IPS DF 4.7 (cell line): ENCODE measurements at regions not wholly inside any gene's neighbourhood (a gene's known extent, or its start where the extent isn't known, plus 50 kb on each side); places are given as distances from the start of the nearest gene placed in this dataset.
"Not testable (repeated sequence)": the region's sequence is repeated elsewhere in the genome, so short reads cannot be mapped to it uniquely, and the experiment has no call there.

Experiments used
- DNase-seq: peaks from one replicate; pipeline ENCODE4 v3.0.0-alpha.2; 2013; ENCODE audit warnings: low spot score; ENCODE audit errors: extremely low read depth

DNA sequence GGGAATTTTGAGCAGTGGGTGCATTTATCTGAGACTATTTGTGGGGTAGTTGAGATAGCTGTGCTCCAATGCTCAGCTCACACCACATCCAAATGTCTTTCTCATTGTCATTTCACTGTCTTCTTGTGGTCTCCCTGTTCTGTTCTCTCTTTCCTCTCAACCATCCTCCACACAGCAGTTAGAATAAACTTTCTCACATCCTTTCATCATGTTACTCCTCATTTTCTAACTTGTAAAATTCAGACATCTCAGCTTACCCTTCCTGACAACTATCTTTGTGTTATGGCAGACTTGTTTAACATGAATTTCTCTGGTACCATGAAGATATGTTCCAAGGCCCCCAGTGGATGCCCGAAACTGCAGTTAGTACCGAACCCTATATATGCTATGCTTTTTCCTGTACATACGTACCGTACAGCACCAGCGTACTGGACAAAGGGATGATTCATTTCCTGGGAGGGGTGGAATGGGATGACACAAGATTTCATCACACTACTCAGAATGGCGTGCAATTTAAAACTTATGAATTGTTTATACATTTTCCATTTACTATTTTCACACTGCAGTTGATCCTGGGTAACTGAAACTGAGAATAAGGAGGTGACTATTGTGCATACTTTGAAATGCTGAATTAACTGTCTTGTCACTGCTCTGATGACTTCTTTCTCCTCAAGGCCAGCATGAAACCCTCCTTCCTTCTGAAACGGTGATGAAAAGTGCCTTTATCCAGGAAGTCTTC is 177.1 kb upstream of the SLC38A2 start:
- no peak for DNase-seq

GRCh38 chr12:46548605-46549071 is 176.1 kb upstream of the SLC38A2 start:
- no peak for DNase-seq

DNA sequence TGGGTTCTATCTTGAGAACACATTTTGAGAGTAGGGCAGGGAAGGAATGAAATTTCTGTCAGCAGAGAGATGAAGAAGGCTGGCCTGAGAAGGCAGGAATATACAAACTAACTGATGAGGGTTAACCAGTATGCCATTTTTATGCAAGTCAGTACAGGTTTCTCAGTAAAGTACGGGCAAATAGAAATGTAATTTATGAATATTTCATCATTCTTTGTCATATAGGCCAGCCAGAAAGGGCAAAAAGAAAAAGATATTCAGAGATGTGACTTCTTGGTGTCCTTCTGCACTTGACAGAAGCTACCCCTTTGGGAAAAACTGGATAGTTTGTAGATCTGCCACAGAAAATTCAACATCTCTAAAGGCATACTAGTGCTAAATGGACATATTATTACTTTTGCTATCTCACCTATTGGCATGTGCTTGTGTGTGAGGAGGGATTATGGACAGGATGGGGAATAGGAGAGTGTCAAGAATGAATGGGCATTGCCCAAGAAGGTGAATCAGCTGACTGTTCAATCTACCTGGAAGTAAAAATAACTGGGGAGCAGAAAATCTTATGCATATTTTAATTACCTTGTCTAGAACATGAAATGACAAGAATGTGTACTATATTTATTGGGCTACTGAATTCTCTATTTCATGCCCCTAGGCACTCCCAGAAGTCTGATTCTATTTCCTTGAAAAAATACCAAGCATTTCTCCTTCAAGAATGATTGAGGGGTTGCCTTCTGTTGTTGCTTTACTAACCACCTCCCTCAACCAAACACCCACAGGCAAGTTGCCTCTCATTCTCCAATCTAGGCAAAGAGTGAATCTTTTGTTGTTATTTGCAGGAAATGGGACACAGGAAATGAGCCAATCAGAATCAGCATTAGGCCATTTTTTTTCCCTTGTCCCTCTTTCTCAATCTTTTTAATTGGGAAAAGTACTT is 175.1 kb upstream of the SLC38A2 start:
- no peak for DNase-seq

DNA sequence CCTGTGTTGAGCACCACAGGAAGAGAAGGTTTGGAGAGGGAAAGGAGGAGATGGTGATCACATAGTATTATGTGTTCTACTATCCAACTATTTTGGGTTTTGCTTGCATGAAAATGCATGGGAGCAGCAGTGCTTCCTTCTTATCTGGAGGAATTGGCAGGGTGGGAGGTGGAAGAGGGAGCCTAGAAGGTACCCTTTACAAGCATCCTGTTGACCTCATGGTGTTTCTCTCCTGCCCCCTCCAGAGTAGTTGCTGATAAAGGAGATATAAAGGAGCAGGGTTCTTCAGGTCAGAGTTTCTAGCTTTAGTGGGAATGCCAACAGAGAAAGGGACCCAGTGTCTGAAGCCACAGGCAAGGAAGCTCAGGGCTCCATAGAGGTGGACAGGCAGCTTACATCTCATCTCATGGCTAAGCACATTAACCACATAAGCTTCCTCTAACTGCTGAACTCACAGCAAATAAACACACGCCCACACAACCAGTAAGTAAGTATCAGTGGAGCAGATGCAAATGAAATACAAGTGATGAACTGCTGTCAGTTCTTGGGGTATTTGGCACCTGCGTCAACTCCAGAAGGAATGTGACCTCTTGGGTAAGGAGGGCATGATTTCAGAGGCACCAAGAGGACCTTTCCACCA is 174.2 kb upstream of the SLC38A2 start:
- no peak for DNase-seq

DNA sequence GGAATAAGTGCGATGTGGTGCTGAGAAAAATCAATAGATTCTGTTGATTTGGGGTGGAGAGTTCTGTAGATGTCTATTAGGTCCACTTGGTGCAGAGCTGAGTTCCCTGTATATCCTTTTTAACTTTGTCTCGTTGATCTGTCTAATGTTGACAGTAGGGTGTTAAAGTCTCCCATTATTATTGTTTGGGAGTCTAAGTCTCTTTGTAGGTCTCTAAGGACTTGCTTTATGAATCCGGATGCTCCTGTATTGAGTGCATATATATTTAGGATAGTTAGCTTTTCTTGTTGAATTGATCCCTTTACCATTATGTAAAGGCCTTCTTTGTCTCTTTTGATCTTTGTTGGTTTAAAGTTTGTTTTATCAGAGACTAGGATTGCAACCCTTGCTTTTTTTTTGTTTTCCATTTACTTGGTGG is 170.8 kb upstream of the SLC38A2 start:
- DNase-seq, result not testable (repeated sequence)

DNA sequence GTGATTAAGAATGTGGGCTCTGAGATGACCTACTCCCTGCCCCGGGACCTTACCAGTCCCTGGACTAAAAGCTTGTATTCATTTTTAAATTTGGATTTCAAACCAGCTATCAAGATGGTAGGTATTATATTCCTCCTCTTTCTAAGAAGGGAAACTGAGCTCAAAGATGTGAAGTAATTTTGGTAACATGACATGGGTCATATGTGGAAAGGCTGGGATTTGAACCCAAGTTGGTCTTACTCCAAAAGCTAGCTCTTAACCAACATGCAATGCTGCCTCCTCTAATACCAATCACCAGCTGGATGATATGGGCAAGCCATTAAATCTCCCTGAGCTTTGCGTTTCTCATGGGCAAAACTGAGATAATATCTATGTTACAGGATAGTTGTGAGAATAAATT is 166.4 kb upstream of the SLC38A2 start:
- DNase-seq, result no peak

DNA sequence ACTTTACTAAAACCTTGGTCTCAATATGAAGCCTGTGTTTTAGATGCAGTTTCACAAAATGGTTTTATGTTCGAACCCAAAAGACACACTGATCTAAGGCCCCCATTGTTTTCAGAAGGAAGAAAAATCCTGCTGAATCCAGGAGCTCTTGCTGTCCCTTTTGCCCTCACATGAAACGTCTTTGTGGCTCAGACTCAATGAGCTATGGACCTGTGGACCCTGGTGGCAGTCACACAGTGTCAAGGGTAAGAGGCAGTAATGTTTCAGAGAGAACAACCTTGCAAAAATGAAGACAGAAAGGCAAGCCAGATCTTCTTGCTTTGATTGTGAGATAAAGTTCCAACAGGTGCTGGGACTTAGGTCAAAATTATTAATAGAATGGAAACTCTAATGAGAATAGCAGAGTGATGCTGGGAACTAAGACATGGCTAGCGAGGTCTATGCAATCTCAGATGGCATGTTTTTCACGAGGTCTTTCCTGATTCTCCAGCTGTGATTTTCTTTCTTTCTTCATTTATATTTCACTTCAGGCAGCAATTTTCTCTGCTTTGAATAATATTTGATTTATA is 164.9 kb upstream of the SLC38A2 start:
- no peak for DNase-seq

GRCh38 chr12:46536316-46536715 is 163.7 kb upstream of the SLC38A2 start:
- not testable (repeated sequence) for DNase-seq

GRCh38 chr12:46535907-46536306 is 163.3 kb upstream of the SLC38A2 start:
- no peak for DNase-seq

DNA sequence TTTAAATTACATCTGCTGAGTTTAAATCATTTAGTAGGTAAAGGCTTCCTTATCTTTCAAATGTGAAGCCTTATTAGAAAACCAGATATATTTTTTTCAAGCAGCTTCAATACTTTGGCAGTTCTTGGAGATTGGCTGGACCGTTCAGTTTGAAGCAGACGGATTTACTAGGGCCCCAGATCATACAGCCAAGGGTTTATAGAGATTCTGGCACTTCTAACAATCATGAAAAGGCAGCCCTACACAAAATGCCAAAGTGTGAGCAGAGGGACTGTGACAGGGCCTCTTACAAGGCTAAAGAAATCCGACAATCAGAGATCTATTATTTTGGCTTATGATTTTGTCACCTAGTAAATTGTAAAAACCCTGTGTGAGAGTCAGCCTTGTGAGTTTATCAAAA is 162.8 kb upstream of the SLC38A2 start:
- DNase-seq, result no peak

- DNase-seq, result no peak
These were observed 161.8 kb upstream of the SLC38A2 start for GRCh38 chr12:46534327-46534840.

- no peak for DNase-seq
These were observed 161.2 kb upstream of the SLC38A2 start for GRCh38 chr12:46533723-46534122.

DNA sequence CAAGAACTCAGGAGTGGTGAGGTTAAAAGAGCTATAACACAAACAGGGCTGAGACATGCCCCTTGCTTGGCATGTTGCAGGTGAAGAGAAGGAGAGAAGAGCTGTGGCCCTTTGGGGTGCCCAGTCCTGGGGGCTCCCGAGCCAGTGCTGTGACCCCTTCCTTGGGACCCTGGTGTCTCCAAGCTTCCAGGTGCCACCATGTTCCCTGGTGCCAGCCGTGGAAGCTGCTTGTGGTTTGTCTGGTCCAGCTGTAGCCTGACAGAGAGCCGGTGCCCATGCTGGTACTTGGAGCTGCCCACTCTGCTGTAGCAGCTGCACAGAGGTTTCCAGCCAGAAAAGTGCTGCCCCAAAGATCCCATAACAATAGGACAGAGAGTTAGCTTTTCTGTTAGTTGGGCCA is 159.2 kb upstream of the SLC38A2 start:
- DNase-seq, result no peak

DNA sequence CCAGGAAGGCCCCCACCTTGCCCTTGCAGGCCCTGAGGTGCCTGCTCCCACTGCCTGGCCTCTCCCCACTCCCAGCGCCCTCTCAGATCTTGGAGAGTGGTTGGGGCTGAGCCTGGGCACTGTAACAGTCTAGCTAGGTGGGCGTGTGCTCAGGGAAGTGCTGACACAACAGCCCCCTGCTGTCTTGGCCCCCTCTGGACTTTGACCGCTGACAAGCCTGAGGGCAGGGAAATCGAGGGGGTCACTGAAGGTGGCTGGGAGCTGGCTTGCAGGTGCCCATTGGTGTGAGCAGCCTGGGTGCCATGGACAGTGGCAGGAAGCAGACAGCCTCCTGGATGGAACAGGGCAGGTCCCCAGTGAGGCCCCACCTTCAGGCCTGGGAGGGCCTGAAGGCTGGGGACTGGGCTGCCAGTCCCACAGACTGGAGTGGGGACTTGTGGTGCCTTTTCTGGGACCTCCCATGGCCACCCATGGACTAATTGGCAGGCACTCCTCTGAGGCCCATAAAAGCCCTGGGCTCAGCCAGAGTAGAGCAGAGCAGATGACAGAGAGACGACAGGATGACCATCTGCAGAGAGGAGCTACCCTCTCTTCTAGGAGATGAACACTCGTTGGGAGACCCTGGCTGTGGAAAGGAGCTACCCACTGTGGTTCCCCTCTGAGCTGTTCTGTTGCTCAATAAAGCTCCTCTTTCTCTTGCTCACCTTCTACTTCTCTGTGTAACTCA is 158.6 kb upstream of the SLC38A2 start:
- DNase-seq, result no peak

GRCh38 chr12:46530373-46531056 is 157.9 kb upstream of the SLC38A2 start:
- no peak for DNase-seq

DNA sequence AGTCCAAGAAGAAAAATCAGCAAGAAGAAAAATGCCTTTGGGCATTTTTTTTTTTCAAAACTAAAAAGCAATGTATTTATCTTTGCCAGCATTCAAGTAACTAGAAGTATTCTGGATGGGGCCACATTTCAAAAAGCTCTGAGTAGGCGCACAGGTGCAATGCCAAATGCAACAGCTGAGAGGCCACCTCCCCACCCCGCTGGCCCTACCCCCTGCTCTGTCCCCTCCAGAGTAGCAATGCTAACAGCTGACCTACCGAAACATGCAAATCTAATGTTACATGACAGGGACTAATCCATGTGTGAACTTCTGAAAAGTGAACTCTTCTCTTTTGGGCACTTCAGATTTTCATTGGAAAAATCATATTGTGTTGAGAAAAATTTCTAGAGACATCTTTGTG is 153.7 kb upstream of the SLC38A2 start:
- DNase-seq, result no peak

DNA sequence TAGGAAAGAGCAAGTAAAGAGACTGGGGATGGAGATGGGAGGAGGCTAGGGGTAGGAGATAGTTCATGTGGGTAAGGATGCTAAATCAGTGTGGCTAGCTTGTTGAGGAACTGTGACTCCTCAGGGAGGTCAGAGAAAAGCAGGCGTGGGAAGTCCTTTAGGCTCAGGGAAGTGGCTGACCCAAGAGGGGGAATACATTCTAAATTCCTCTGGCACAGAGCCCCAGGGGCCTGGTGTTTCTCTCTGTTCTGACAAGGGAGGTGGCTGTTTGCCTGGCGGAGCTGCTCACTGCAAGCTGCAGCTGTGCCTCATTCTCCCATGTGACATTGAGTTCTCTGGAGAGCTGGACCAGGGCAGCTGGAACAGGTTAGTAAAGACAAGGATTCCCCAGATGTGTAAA is 152.2 kb upstream of the SLC38A2 start:
- DNase-seq, result no peak

GRCh38 chr12:46523863-46524770 is 151.5 kb upstream of the SLC38A2 start:
- no peak for DNase-seq

DNA sequence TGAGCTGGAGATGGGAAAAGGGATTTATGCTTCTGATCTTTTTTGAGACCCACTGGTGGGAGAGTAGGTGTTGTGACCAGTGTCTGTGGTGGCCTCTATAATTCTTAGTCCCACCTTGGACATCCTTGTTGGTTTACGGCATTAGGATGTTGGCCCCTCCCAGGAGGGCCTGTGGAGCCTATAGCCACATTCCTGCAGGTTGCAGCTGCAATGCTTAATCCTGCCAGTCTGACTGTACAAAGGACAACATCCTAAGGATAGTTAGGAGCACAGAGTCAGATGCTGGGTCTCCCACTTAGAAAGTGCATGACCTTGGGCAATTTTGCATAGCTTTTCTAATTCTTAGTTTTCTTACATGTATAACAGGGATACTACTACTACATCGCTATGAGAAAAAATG is 150.9 kb upstream of the SLC38A2 start:
- no peak for DNase-seq
